SU-DHL-6 (cell line): ENCODE measurements at regions not wholly inside any gene's neighbourhood (a gene's known extent, or its start where the extent isn't known, plus 50 kb on each side); places are given as distances from the start of the nearest gene placed in this dataset.

Experiments
- CTCF ChIP-seq: fragments of 200-600 bp; sonication (generic); IDR thresholded peaks from one replicate; pipeline ENCODE4 v1.5.1; 2017; ENCODE audit warnings: antibody characterized with exemption, mild to moderate bottlenecking, low read length, moderate library complexity; ENCODE audit not compliant: insufficient read depth, poor library complexity, severe bottlenecking
- EZH2phosphoT487 ChIP-seq: fragments of 200-600 bp; sonication (generic), shearing (Covaris generic); conservative IDR thresholded peaks from 2 replicates; pipeline ENCODE4 v1.6.1; 2018; ENCODE audit warnings: mild to moderate bottlenecking, antibody characterized with exemption, low read length, moderate library complexity, mixed read lengths

- TF ChIP-seq CTCF (no peak), EZH2phosphoT487 (no peak)
These were observed 53.0 kb upstream of the KDR start for GRCh38 chr4:55178226-55179005.
